Right atrium auricular region (tissue), 2 donors: ENCODE measurements at regions not wholly inside any gene's neighbourhood (a gene's known extent, or its start where the extent isn't known, plus 50 kb on each side); places are given as distances from the start of the nearest gene placed in this dataset.

Source experiments
- DNase-seq: peaks from one replicate; pipeline ENCODE4 v3.0.0-alpha.2; 2019; ENCODE audit warnings: low spot score
- H3K27ac ChIP-seq, 2 donors: fragments of 200-600 bp; sonication (generic); 1 replicate in 1 of 2; 2 replicates in 1 of 2; pipeline ENCODE4 v1.5.1; 2016 to 2019
- H3K27me3 ChIP-seq, 2 donors: fragments of 200-600 bp; sonication (generic); one replicate each; pipeline versions ENCODE4 v1.5.1 to v1.6.0; 2017 to 2019
- H3K36me3 ChIP-seq: fragments of 200-600 bp; sonication (generic); one replicate; pipeline ENCODE4 v1.5.1; 2016
- H3K4me1 ChIP-seq, 2 donors: fragments of 200-600 bp; sonication (generic); one replicate each; pipeline versions ENCODE4 v1.5.1 to v1.6.0; 2017 to 2019
- H3K4me3 ChIP-seq, 2 donors: fragments of 200-600 bp; sonication (generic); 1 replicate in 1 of 2; 2 replicates in 1 of 2; pipeline ENCODE4 v1.5.1; 2017 to 2019; ENCODE audit warnings: mild to moderate bottlenecking in 1 of 2, moderate library complexity in 1 of 2
- H3K9me3 ChIP-seq, 2 donors: fragments of 200-600 bp; sonication (generic); one replicate each; pipeline ENCODE4 v1.5.1; 2019
- CTCF ChIP-seq, 2 donors: fragments of 200-600 bp; sonication (generic); IDR thresholded peaks; one replicate each; pipeline ENCODE4 v1.5.1; 2019; ENCODE audit warnings: antibody characterized with exemption in 2 of 2

DNA sequence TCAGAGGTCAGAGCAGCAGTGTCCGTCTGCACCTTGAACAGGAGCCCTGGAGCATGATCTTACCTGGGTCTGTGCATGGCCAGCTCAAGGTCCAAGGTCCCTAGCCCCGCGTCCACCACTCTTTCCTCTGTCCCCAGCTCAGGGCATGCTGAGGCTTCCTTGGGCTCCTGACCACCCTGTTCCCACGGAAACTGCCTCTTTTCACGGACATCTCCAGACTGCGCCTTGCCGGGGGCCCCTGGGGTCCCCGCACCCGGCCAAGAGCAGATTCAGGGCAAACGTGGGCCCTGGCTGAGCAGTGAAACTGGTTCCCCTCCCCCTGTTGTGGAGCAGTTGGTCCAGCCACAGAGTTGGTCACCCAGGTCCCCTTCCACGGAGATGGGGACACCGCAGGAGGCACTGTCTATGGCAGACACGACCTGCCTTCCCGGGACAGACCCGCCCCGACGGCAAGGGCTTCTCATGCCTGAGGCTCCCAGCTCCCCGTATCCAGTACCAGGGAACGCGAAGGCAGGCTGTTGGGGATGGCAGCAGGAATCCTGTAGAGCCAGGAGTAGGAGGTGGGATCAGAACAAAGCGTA is 217.4 kb upstream of the PPP2R2D start:
- no peaks in the 10 kb centered on the region for H3K27me3 ChIP-seq
- H3K4me3 ChIP-seq: no peak overlapping the region
- no peak for DNase-seq
- no peaks in the 10 kb centered on the region for H3K9me3 ChIP-seq
- no peak overlapping the region for H3K27ac ChIP-seq
- no peaks in the 10 kb centered on the region for H3K4me1 ChIP-seq
- TF ChIP-seq CTCF (IDR thresholded peaks at IDR 0.05): no peak
- no peaks in the 10 kb centered on the region for H3K36me3 ChIP-seq

- H3K4me3 ChIP-seq: no peak overlapping the region
- no peaks in the 10 kb centered on the region for H3K9me3 ChIP-seq
- no peak for DNase-seq
- H3K27me3 ChIP-seq: no peaks in the 10 kb centered on the region
- no peaks in the 10 kb centered on the region for H3K4me1 ChIP-seq
- no peak for TF ChIP-seq CTCF (IDR thresholded peaks at IDR 0.05)
- H3K27ac ChIP-seq: no peak overlapping the region
- no peaks in the 10 kb centered on the region for H3K36me3 ChIP-seq
Observed at GRCh38 chr10:131683941-131684340, 216.9 kb upstream of the PPP2R2D start.

GRCh38 chr10:131685007-131685406 is 215.8 kb upstream of the PPP2R2D start:
- no peaks in the 10 kb centered on the region for H3K27me3 ChIP-seq
- DNase-seq: no peak
- no peak overlapping the region for H3K27ac ChIP-seq
- H3K4me3 ChIP-seq: no peak overlapping the region
- no peak for TF ChIP-seq CTCF (IDR thresholded peaks at IDR 0.05)
- H3K4me1 ChIP-seq: no peaks in the 10 kb centered on the region
- no peaks in the 10 kb centered on the region for H3K9me3 ChIP-seq
- no peaks in the 10 kb centered on the region for H3K36me3 ChIP-seq

DNA sequence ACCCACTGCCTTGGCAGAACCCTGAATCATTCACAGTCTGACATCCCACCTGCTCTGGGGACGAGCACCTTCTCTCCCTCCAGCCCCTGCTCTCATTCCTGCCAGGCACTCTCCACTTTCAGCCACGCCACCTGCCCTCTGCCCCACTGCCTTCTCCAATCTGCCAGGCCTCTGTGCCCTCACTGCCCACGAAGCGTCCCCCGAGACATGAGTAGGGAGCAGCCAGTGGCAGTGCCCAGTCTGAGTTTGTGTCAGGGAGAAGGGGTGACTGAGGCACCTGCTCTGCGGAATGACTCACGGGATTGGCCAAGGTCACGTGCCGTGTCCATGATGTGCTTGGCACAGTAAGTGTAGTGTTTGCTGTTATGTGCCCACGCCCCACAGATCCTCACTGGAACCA is 215.2 kb upstream of the PPP2R2D start:
- no peaks in the 10 kb centered on the region for H3K27me3 ChIP-seq
- no peaks in the 10 kb centered on the region for H3K9me3 ChIP-seq

DNA sequence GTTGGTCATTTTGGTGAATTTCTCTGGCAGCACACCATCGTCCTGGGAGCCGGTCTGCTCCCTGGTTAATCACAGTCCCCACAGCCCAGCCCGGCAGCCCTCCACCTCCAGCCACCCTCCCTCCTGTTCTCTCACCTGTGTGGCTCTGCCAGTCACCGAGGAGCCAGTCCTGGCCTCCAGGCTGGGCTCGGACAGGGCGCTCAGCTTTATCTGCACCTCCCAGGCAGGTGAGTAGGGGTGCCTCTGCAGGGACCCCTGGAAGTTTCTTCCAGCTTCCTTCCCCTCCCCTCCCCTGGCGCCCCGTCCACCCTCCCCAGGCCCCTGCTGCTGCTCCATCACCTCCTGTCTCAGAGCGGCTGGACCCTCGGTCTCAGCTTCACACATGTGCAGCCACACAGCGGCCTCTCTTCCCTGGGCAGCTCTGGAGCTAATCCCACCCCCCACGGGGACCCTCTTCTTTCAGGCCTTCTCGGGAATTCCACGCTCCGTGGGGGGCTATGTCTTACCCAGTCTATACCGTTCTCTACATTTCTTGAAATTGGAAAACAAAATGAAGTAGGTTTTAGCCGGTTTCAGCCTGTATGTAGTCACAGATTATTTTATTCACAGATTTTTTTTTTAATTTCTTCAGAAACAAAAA is 213.9 kb upstream of the PPP2R2D start:
- H3K4me3 ChIP-seq: no peak overlapping the region
- no peaks in the 10 kb centered on the region for H3K36me3 ChIP-seq
- H3K9me3 ChIP-seq: no peaks in the 10 kb centered on the region
- no peaks in the 10 kb centered on the region for H3K27me3 ChIP-seq
- no peak overlapping the region for H3K27ac ChIP-seq
- no peaks in the 10 kb centered on the region for H3K4me1 ChIP-seq
- no peak for TF ChIP-seq CTCF (IDR thresholded peaks at IDR 0.05)
- no peak for DNase-seq

More for the DNA sequence above, 215.2 kb upstream of the PPP2R2D start:
- DNase-seq: no peak
- Histone ChIP-seq H3K4me3 (no peak overlapping the region), H3K36me3 (no peaks in the 10 kb centered on the region), H3K4me1 (no peaks in the 10 kb centered on the region), H3K27ac (no peak overlapping the region)
- no peak for TF ChIP-seq CTCF (IDR thresholded peaks at IDR 0.05)

DNA sequence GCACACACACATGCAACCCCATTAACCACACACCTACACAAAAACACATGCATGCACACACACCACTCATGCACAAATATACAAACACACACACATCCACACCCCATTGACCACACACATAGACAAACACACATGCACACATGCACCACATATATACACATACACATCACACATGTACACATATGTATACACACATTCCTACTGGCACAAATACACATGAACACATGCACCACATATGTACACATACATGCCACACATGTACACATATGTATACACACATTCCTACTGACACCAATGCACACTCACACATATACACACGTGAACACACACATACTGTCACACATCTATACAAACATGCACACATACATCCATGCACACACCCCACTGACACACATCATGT is 212.5 kb upstream of the PPP2R2D start:
- no peaks in the 10 kb centered on the region for H3K4me1 ChIP-seq
- no peaks in the 10 kb centered on the region for H3K36me3 ChIP-seq
- H3K4me3 ChIP-seq: no peak overlapping the region
- no peak for DNase-seq
- H3K27ac ChIP-seq: no peak overlapping the region
- no peak for TF ChIP-seq CTCF (IDR thresholded peaks at IDR 0.05)
- H3K27me3 ChIP-seq: no peaks in the 10 kb centered on the region
- no peaks in the 10 kb centered on the region for H3K9me3 ChIP-seq
